Prostate gland (tissue), 2 donors: ENCODE measurements at regions not wholly inside any gene's neighbourhood (a gene's known extent, or its start where the extent isn't known, plus 50 kb on each side); places are given as distances from the start of the nearest gene placed in this dataset.

ENCODE experiments used
- POLR2A ChIP-seq: fragments of 450-650 bp; IDR thresholded peaks from one replicate; pipeline ENCODE4 v1.6.1; 2016; ENCODE audit warnings: antibody characterized with exemption, mild to moderate bottlenecking
- POLR2AphosphoS5 ChIP-seq: sonication (generic); formaldehyde crosslinking; IDR thresholded peaks from one replicate; pipeline ENCODE4 v1.6.1; 2017; ENCODE audit warnings: antibody characterized with exemption
- TF ChIP-seq, protein P1 (sequence below), 4 experiments: fragments of 200-600 bp in 2 of 4; fragments of 450-650 bp in 2 of 4; sonication (generic) in 2 of 4; IDR thresholded peaks; 1 replicate in 3 of 4; 2 replicates in 1 of 4; pipeline ENCODE4 v1.5.1; 2016 to 2019; ENCODE audit warnings: antibody characterized with exemption in 4 of 4, mild to moderate bottlenecking in 2 of 4, moderate library complexity in 2 of 4

DNA sequence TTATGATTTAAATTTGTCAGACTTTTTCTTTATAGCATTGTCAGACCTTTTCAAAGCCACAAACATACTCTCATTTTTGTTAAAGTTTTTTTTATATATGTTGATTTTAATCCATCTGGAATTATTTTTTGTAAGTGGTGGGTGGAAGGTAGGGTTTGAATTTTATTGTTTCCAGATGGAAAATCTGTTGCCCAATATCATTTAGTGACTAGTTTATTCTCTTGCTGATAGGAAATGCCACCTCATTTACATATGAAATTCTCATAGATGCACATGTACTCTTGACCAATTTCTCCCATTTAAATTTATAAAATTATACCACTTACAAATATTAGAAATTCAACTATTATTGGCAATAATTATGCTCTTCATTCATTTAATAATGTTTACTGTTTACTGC lies 52.1 kb upstream of the PLCB1 start:
- TF ChIP-seq, protein P1, sequence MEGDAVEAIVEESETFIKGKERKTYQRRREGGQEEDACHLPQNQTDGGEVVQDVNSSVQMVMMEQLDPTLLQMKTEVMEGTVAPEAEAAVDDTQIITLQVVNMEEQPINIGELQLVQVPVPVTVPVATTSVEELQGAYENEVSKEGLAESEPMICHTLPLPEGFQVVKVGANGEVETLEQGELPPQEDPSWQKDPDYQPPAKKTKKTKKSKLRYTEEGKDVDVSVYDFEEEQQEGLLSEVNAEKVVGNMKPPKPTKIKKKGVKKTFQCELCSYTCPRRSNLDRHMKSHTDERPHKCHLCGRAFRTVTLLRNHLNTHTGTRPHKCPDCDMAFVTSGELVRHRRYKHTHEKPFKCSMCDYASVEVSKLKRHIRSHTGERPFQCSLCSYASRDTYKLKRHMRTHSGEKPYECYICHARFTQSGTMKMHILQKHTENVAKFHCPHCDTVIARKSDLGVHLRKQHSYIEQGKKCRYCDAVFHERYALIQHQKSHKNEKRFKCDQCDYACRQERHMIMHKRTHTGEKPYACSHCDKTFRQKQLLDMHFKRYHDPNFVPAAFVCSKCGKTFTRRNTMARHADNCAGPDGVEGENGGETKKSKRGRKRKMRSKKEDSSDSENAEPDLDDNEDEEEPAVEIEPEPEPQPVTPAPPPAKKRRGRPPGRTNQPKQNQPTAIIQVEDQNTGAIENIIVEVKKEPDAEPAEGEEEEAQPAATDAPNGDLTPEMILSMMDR (IDR thresholded peaks at IDR 0.05), result no peak
- TF ChIP-seq POLR2A (no peak), POLR2AphosphoS5 (no peak)
